HFFc6 (cell line): ENCODE measurements at regions not wholly inside any gene's neighbourhood (a gene's known extent, or its start where the extent isn't known, plus 50 kb on each side); places are given as distances from the start of the nearest gene placed in this dataset.
A peak's percentile ranks its signal among the peaks of the same experiment; 100 is the strongest.

Source experiments
- DNase-seq: peaks from one replicate; pipeline ENCODE4 v3.0.0-alpha.2; 2018
- H3K27ac Mint-ChIP-seq: 2 replicates; pipeline ENCODE4 v1.8.0; 2020; ENCODE audit warnings: mild to moderate bottlenecking, mixed read lengths
- H3K27me3 Mint-ChIP-seq: 2 replicates; pipeline ENCODE4 v1.8.0; 2021; ENCODE audit warnings: mild to moderate bottlenecking, moderate library complexity, mixed read lengths; ENCODE audit not compliant: insufficient read depth
- H3K36me3 Mint-ChIP-seq: 2 replicates; pipeline ENCODE4 v1.8.0; 2021; ENCODE audit warnings: low read depth, mixed read lengths
- H3K4me1 Mint-ChIP-seq: 2 replicates; pipeline ENCODE4 v1.8.0; 2020; ENCODE audit warnings: low read depth, mixed read lengths
- H3K4me3 Mint-ChIP-seq: 2 replicates; pipeline ENCODE4 v1.8.0; 2020; ENCODE audit warnings: mild to moderate bottlenecking, moderate library complexity, mixed read lengths
- H3K9me3 Mint-ChIP-seq: 2 replicates; pipeline ENCODE4 v1.8.0; 2020; ENCODE audit warnings: mild to moderate bottlenecking, mixed read lengths
- TF ChIP-seq, protein P1 (sequence below): fragments of 200-600 bp; sonication (generic); IDR thresholded peaks from 2 replicates; pipeline ENCODE4 v1.5.0; 2021; ENCODE audit warnings: antibody characterized with exemption, mild to moderate bottlenecking

- Mint-ChIP-seq H3K27me3 (no peaks in the 10 kb centered on the region; the same call in 1 of the 2 replicates), H3K4me3 (no peak overlapping the region), H3K9me3 (no peaks in the 10 kb centered on the region), H3K4me1 (peaks cover 70% of the 10 kb centered on the region), H3K27ac (no peak overlapping the region), H3K36me3 (peaks cover 8% of the 10 kb centered on the region; the same call in 1 of the 2 replicates)
- DNase-seq: no peak
- TF ChIP-seq, protein P1, sequence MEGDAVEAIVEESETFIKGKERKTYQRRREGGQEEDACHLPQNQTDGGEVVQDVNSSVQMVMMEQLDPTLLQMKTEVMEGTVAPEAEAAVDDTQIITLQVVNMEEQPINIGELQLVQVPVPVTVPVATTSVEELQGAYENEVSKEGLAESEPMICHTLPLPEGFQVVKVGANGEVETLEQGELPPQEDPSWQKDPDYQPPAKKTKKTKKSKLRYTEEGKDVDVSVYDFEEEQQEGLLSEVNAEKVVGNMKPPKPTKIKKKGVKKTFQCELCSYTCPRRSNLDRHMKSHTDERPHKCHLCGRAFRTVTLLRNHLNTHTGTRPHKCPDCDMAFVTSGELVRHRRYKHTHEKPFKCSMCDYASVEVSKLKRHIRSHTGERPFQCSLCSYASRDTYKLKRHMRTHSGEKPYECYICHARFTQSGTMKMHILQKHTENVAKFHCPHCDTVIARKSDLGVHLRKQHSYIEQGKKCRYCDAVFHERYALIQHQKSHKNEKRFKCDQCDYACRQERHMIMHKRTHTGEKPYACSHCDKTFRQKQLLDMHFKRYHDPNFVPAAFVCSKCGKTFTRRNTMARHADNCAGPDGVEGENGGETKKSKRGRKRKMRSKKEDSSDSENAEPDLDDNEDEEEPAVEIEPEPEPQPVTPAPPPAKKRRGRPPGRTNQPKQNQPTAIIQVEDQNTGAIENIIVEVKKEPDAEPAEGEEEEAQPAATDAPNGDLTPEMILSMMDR: no peak
Measured at GRCh38 chr2:225117051-225117716, 74.9 kb upstream of the DOCK10 start.

GRCh38 chr2:225114786-225115323 lies 72.6 kb upstream of the DOCK10 start:
- Mint-ChIP-seq H3K36me3 (peaks cover 8% of the 10 kb centered on the region; the same call in 1 of the 2 replicates), H3K9me3 (no peaks in the 10 kb centered on the region), H3K27ac (peak overlapping the region; percentile 70), H3K4me1 (peaks cover 52% of the 10 kb centered on the region), H3K4me3 (no peak overlapping the region; the same call in 1 of the 2 replicates), H3K27me3 (no peaks in the 10 kb centered on the region)
- TF ChIP-seq, protein P1: no peak
- DNase-seq: no peak

GRCh38 chr2:225113371-225114015 lies 71.2 kb upstream of the DOCK10 start:
- Mint-ChIP-seq H3K36me3 (peaks cover 8% of the 10 kb centered on the region; the same call in 1 of the 2 replicates), H3K27me3 (no peaks in the 10 kb centered on the region), H3K4me3 (peak overlapping the region; percentile 78; the same call in 1 of the 2 replicates), H3K4me1 (peaks cover 52% of the 10 kb centered on the region), H3K9me3 (no peaks in the 10 kb centered on the region), H3K27ac (peak overlapping the region; percentile 77)
- no peak for DNase-seq
- TF ChIP-seq, protein P1: no peak

DNA sequence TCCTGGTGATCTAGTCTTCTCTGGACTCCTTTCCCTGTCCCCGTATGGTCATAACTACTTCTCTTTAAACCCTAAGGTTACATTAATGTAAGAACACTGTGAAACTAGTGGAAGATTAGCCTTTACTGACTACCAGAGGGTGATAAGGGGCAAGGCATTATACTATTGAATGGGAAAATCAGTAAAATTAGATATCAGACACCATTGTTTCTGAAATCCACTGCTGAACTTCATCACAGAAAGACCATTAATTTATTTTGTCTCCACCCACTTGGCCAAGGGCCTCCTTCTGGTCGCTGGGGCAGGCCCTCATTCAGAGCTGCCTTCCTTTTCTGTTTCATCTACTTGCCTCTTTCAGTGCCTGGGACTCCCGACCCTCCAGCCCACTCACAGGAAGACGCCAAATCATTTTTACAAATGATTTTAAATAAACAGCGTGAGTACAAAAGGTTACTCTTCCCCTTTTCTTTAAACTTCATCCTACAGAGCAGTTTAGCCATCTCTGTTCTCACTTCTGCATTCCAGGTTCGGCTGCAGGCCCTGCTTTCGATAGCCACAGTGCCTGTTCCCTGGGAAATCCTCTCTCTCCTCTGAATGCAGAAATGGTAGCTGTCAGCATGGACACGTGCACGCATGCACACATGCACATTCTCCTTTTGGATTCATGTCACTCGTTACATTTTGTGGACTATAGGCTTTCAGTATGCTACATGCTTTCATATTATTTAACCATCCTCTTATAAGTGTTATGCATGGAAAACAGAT lies 70.3 kb upstream of the DOCK10 start:
- Mint-ChIP-seq H3K27ac (peak overlapping the region; percentile 77), H3K9me3 (no peaks in the 10 kb centered on the region), H3K4me1 (peaks cover 51% of the 10 kb centered on the region), H3K27me3 (no peaks in the 10 kb centered on the region), H3K4me3 (peak overlapping the region; percentile 78), H3K36me3 (peaks cover 8% of the 10 kb centered on the region; the same call in 1 of the 2 replicates)
- TF ChIP-seq, protein P1: no peak
- no peak for DNase-seq

DNA sequence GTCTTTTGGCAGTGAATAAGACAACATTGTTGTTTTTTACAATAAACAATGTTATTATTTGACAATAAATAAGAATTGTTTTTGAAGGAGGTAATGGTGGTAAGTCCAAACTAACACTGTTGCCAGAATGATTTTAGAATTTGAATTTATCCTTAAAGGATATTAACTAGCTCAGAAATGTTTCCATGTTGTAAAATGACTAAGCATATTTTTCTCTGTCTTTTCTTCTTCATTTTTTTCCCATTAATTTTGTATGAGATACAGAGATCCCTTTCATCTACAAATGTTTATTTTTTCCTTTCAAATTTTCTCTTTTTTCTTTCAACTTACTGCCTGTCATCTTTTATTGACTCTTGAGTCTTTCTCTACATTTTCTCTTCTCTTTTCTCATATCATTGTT lies 66.5 kb upstream of the DOCK10 start:
- no peaks in the 10 kb centered on the region for H3K27me3 Mint-ChIP-seq
- peaks cover 6% of the 10 kb centered on the region; the same call in 1 of the 2 replicates for H3K36me3 Mint-ChIP-seq
- H3K4me3 Mint-ChIP-seq: no peak overlapping the region
- H3K4me1 Mint-ChIP-seq: peaks cover 58% of the 10 kb centered on the region
- TF ChIP-seq, protein P1: no peak
- no peaks in the 10 kb centered on the region for H3K9me3 Mint-ChIP-seq
- DNase-seq: no peak
- peak overlapping the region; percentile 51 for H3K27ac Mint-ChIP-seq
